C4-2B (cell line): ENCODE measurements at regions not wholly inside any gene's neighbourhood (a gene's known extent, or its start where the extent isn't known, plus 50 kb on each side); places are given as distances from the start of the nearest gene placed in this dataset.

Source experiments
- CTCF ChIP-seq: fragments of 450-650 bp; conservative IDR thresholded peaks from 2 replicates; pipeline ENCODE4 v1.5.1; 2017; ENCODE audit warnings: mild to moderate bottlenecking
- ZFX ChIP-seq: fragments of 450-650 bp; IDR thresholded peaks from 2 replicates; pipeline ENCODE4 v1.6.1; 2017

GRCh38 chr2:204104811-204105210 is 168.2 kb downstream of the ICOS start:
- TF ChIP-seq CTCF (no peak), ZFX (no peak)
